ENCODE measurements at regions not wholly inside any gene's neighbourhood (a gene's known extent, or its start where the extent isn't known, plus 50 kb on each side); places are given as distances from the start of the nearest gene placed in this dataset.
"Not testable (repeated sequence)": the region's sequence is repeated elsewhere in the genome, so short reads cannot be mapped to it uniquely, and the experiment has no call there.

GRCh38 chr13:25017176-25017575 lies 78.8 kb upstream of the PABPC3 start:
- H3K4me3 ChIP-seq (ENCODE audit: low read depth in 1 of 2, low read length in 2 of 2); H2AFZ ChIP-seq (ENCODE audit: low read depth, low read length); H3K36me3 ChIP-seq (ENCODE audit: insufficient read depth, low read length); ATAC-seq (ENCODE audit: insufficient read depth, low read depth); H3K4me1 ChIP-seq (ENCODE audit: insufficient read depth, low read length); H3K9me3 ChIP-seq (ENCODE audit: insufficient read depth, low read length, severe bottlenecking); H3K79me2 ChIP-seq (ENCODE audit: insufficient read depth, low read length); H4K20me1 ChIP-seq (ENCODE audit: insufficient read depth, low read length); H3K27ac ChIP-seq (ENCODE audit: low read length); H3K4me2 ChIP-seq (ENCODE audit: insufficient read depth, low read length); H3K9ac ChIP-seq (ENCODE audit: low read depth, low read length); DNase-seq; H3K27me3 ChIP-seq (ENCODE audit: insufficient read depth, low read length, poor library complexity): not testable (repeated sequence)

- H3K9ac ChIP-seq (ENCODE audit: low read depth, low read length); H3K4me2 ChIP-seq (ENCODE audit: insufficient read depth, low read length); H3K4me1 ChIP-seq (ENCODE audit: insufficient read depth, low read length); H4K20me1 ChIP-seq (ENCODE audit: insufficient read depth, low read length); H3K27ac ChIP-seq (ENCODE audit: low read length); H3K4me3 ChIP-seq (ENCODE audit: low read depth in 1 of 2, low read length in 2 of 2); H2AFZ ChIP-seq (ENCODE audit: low read depth, low read length); H3K79me2 ChIP-seq (ENCODE audit: insufficient read depth, low read length); DNase-seq; H3K9me3 ChIP-seq (ENCODE audit: insufficient read depth, low read length, severe bottlenecking); H3K27me3 ChIP-seq (ENCODE audit: insufficient read depth, low read length, poor library complexity); H3K36me3 ChIP-seq (ENCODE audit: insufficient read depth, low read length); ATAC-seq (ENCODE audit: insufficient read depth, low read depth): not testable (repeated sequence)
Observed at GRCh38 chr13:25017808-25018728, 77.9 kb upstream of the PABPC3 start.

- Histone ChIP-seq H3K9me3 (ENCODE audit: insufficient read depth, low read length, severe bottlenecking) (no peaks in the 10 kb centered on the region), H3K4me2 (ENCODE audit: insufficient read depth, low read length) (no peak overlapping the region), H2AFZ (ENCODE audit: low read depth, low read length) (no peak overlapping the region), H3K9ac (ENCODE audit: low read depth, low read length) (no peak overlapping the region), H3K4me1 (ENCODE audit: insufficient read depth, low read length) (no peaks in the 10 kb centered on the region), H3K4me3 (ENCODE audit: low read depth in 1 of 2, low read length in 2 of 2) (no peak overlapping the region), H3K36me3 (ENCODE audit: insufficient read depth, low read length) (no peaks in the 10 kb centered on the region), H3K27me3 (ENCODE audit: insufficient read depth, low read length, poor library complexity) (peaks cover 6% of the 10 kb centered on the region), H3K27ac (ENCODE audit: low read length) (no peak overlapping the region), H3K79me2 (ENCODE audit: insufficient read depth, low read length) (no peaks in the 10 kb centered on the region), H4K20me1 (ENCODE audit: insufficient read depth, low read length) (no peaks in the 10 kb centered on the region)
- ATAC-seq (ENCODE audit: insufficient read depth, low read depth) (no peak), DNase-seq (no peak)
- TF ChIP-seq, protein P1, sequence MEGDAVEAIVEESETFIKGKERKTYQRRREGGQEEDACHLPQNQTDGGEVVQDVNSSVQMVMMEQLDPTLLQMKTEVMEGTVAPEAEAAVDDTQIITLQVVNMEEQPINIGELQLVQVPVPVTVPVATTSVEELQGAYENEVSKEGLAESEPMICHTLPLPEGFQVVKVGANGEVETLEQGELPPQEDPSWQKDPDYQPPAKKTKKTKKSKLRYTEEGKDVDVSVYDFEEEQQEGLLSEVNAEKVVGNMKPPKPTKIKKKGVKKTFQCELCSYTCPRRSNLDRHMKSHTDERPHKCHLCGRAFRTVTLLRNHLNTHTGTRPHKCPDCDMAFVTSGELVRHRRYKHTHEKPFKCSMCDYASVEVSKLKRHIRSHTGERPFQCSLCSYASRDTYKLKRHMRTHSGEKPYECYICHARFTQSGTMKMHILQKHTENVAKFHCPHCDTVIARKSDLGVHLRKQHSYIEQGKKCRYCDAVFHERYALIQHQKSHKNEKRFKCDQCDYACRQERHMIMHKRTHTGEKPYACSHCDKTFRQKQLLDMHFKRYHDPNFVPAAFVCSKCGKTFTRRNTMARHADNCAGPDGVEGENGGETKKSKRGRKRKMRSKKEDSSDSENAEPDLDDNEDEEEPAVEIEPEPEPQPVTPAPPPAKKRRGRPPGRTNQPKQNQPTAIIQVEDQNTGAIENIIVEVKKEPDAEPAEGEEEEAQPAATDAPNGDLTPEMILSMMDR (IDR thresholded peaks at IDR 0.05; ENCODE audit: borderline replicate concordance, extremely low read depth, low read length, poor library complexity, severe bottlenecking), result no peak
- no peak for TF ChIP-seq EZH2 (IDR thresholded peaks at IDR 0.05; ENCODE audit: borderline replicate concordance, low read depth, low read length, severe bottlenecking)
Observed at GRCh38 chr13:25018729-25019115, 77.2 kb upstream of the PABPC3 start.

GRCh38 chr13:25019741-25020140 lies 76.2 kb upstream of the PABPC3 start:
- ATAC-seq (ENCODE audit: insufficient read depth, low read depth); H3K36me3 ChIP-seq (ENCODE audit: insufficient read depth, low read length); H3K9ac ChIP-seq (ENCODE audit: low read depth, low read length); H3K4me1 ChIP-seq (ENCODE audit: insufficient read depth, low read length); H3K27me3 ChIP-seq (ENCODE audit: insufficient read depth, low read length, poor library complexity); DNase-seq; H3K4me2 ChIP-seq (ENCODE audit: insufficient read depth, low read length); H3K79me2 ChIP-seq (ENCODE audit: insufficient read depth, low read length); H3K9me3 ChIP-seq (ENCODE audit: insufficient read depth, low read length, severe bottlenecking); H3K4me3 ChIP-seq (ENCODE audit: low read depth in 1 of 2, low read length in 2 of 2); H3K27ac ChIP-seq (ENCODE audit: low read length); H4K20me1 ChIP-seq (ENCODE audit: insufficient read depth, low read length); H2AFZ ChIP-seq (ENCODE audit: low read depth, low read length): not testable (repeated sequence)

DNA sequence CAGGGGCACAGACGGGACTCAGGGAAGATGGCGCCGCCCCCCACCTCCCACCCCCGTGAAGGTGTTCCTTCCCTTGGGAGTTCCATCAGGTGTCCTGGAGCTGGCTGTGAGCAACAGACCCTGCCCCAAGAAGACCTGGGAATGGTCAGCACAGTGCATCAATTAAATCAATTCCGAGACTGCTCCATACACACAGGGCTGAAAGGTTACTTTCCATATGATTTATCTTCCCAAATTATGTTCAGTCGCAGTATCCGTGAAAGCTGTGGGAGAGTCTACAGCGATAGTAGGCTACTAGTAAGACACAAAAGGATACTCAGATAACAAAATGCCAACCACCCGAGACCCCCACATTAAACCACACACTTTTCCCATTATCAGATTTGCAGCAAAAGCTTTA lies 71.8 kb upstream of the PABPC3 start:
- Histone ChIP-seq H3K79me2 (ENCODE audit: insufficient read depth, low read length) (no peaks in the 10 kb centered on the region), H3K36me3 (ENCODE audit: insufficient read depth, low read length) (no peaks in the 10 kb centered on the region), H2AFZ (ENCODE audit: low read depth, low read length) (no peak overlapping the region), H4K20me1 (ENCODE audit: insufficient read depth, low read length) (no peaks in the 10 kb centered on the region), H3K27me3 (ENCODE audit: insufficient read depth, low read length, poor library complexity) (peaks cover 6% of the 10 kb centered on the region), H3K9me3 (ENCODE audit: insufficient read depth, low read length, severe bottlenecking) (no peaks in the 10 kb centered on the region), H3K9ac (ENCODE audit: low read depth, low read length) (no peak overlapping the region), H3K4me2 (ENCODE audit: insufficient read depth, low read length) (no peak overlapping the region), H3K4me3 (ENCODE audit: low read depth in 1 of 2, low read length in 2 of 2) (no peak overlapping the region), H3K27ac (ENCODE audit: low read length) (no peak overlapping the region), H3K4me1 (ENCODE audit: insufficient read depth, low read length) (no peaks in the 10 kb centered on the region)
- TF ChIP-seq, protein P1 (IDR thresholded peaks at IDR 0.05; ENCODE audit: borderline replicate concordance, extremely low read depth, low read length, poor library complexity, severe bottlenecking), result no peak
- no peak for TF ChIP-seq EZH2 (IDR thresholded peaks at IDR 0.05; ENCODE audit: borderline replicate concordance, low read depth, low read length, severe bottlenecking)
- no peak for ATAC-seq (ENCODE audit: insufficient read depth, low read depth)
- DNase-seq, result no peak
